Thyroid gland (tissue), 4 donors: ENCODE measurements at regions not wholly inside any gene's neighbourhood (a gene's known extent, or its start where the extent isn't known, plus 50 kb on each side); places are given as distances from the start of the nearest gene placed in this dataset.

Source experiments
- POLR2A ChIP-seq, 2 donors: fragments of 450-650 bp; IDR thresholded peaks; one replicate each; pipeline ENCODE4 v1.6.1; 2017; ENCODE audit warnings: antibody characterized with exemption in 2 of 2, mild to moderate bottlenecking in 2 of 2, moderate library complexity in 1 of 2
- TF ChIP-seq, protein P1 (sequence below), 6 experiments: fragments of 200-600 bp in 3 of 6; fragments of 450-650 bp in 3 of 6; sonication (generic) in 3 of 6; IDR thresholded peaks; one replicate each; pipeline ENCODE4 v1.5.1; 2016 to 2019; ENCODE audit warnings: antibody characterized with exemption in 6 of 6, mild to moderate bottlenecking in 2 of 6, inconsistent platforms in 1 of 6, moderate library complexity in 1 of 6

- TF ChIP-seq, protein P1, sequence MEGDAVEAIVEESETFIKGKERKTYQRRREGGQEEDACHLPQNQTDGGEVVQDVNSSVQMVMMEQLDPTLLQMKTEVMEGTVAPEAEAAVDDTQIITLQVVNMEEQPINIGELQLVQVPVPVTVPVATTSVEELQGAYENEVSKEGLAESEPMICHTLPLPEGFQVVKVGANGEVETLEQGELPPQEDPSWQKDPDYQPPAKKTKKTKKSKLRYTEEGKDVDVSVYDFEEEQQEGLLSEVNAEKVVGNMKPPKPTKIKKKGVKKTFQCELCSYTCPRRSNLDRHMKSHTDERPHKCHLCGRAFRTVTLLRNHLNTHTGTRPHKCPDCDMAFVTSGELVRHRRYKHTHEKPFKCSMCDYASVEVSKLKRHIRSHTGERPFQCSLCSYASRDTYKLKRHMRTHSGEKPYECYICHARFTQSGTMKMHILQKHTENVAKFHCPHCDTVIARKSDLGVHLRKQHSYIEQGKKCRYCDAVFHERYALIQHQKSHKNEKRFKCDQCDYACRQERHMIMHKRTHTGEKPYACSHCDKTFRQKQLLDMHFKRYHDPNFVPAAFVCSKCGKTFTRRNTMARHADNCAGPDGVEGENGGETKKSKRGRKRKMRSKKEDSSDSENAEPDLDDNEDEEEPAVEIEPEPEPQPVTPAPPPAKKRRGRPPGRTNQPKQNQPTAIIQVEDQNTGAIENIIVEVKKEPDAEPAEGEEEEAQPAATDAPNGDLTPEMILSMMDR (IDR thresholded peaks at IDR 0.05): no peak
- TF ChIP-seq POLR2A (IDR thresholded peaks at IDR 0.05): no peak
Observed at GRCh38 chr20:46816097-46816496, 78.5 kb upstream of the EYA2 start.
